Astrocyte (in vitro differentiated cells and primary cell): ENCODE measurements at regions not wholly inside any gene's neighbourhood (a gene's known extent, or its start where the extent isn't known, plus 50 kb on each side); places are given as distances from the start of the nearest gene placed in this dataset.

ENCODE experiments used
- CTCF ChIP-seq: IDR thresholded peaks from 2 replicates; pipeline ENCODE4 v1.5.1; 2011; ENCODE audit warnings: low read depth, mild to moderate bottlenecking, inconsistent platforms, low read length, moderate library complexity; ENCODE audit not compliant: insufficient read depth
- EZH2 ChIP-seq: IDR thresholded peaks from 2 replicates; pipeline ENCODE4 v1.6.1; 2012; ENCODE audit warnings: mild to moderate bottlenecking, low read length, inconsistent platforms; ENCODE audit not compliant: insufficient read depth

GRCh38 chr9:134591573-134591981 lies 50.0 kb upstream of the COL5A1 start:
- TF ChIP-seq CTCF = no peak
- no peak for TF ChIP-seq EZH2
